Upper lobe of right lung (tissue), 1 donor: ENCODE measurements at regions not wholly inside any gene's neighbourhood (a gene's known extent, or its start where the extent isn't known, plus 50 kb on each side); places are given as distances from the start of the nearest gene placed in this dataset.
"Not testable (repeated sequence)": the region's sequence is repeated elsewhere in the genome, so short reads cannot be mapped to it uniquely, and the experiment has no call there.

Source experiments
- ATAC-seq: fragments of 200-7000 bp; cut with Tn5 transposase; one replicate; pipeline ENCODE4 v1.9.1; 2020; ENCODE audit warnings: mild to moderate bottlenecking, moderate library complexity
- DNase-seq: peaks from one replicate; pipeline ENCODE4 v3.0.0-alpha.2; 2020
- H3K27ac ChIP-seq: fragments of 200-600 bp; one replicate; pipeline ENCODE4 v1.8.0; 2022
- H3K27me3 ChIP-seq: fragments of 200-600 bp; one replicate; pipeline ENCODE4 v1.8.0; 2022; ENCODE audit warnings: mild to moderate bottlenecking
- H3K36me3 ChIP-seq: fragments of 200-600 bp; one replicate; pipeline ENCODE4 v1.8.0; 2022
- H3K4me1 ChIP-seq: fragments of 200-600 bp; one replicate; pipeline ENCODE4 v1.8.0; 2022
- H3K4me3 ChIP-seq: fragments of 200-600 bp; one replicate; pipeline ENCODE4 v1.8.0; 2022; ENCODE audit warnings: mild to moderate bottlenecking
- H3K9me3 ChIP-seq: fragments of 200-600 bp; one replicate; pipeline ENCODE4 v1.8.0; 2022
- intact Hi-C: fragments of 100-400 bp; cut with DNase I; formaldehyde crosslinking; loops from one replicate; pipeline ENCODE4 v1.11.0; 2022
- TF ChIP-seq, protein P1 (sequence below): fragments of 200-600 bp; IDR thresholded peaks from one replicate; pipeline ENCODE4 v1.8.0; 2022; ENCODE audit warnings: antibody characterized with exemption
- donor health status: DM: no; HTN: yes; CAD: no; lungs with severe emphysema.

- no peak for ATAC-seq
- H3K4me3 ChIP-seq, result no peak overlapping the region
- TF ChIP-seq, protein P1, sequence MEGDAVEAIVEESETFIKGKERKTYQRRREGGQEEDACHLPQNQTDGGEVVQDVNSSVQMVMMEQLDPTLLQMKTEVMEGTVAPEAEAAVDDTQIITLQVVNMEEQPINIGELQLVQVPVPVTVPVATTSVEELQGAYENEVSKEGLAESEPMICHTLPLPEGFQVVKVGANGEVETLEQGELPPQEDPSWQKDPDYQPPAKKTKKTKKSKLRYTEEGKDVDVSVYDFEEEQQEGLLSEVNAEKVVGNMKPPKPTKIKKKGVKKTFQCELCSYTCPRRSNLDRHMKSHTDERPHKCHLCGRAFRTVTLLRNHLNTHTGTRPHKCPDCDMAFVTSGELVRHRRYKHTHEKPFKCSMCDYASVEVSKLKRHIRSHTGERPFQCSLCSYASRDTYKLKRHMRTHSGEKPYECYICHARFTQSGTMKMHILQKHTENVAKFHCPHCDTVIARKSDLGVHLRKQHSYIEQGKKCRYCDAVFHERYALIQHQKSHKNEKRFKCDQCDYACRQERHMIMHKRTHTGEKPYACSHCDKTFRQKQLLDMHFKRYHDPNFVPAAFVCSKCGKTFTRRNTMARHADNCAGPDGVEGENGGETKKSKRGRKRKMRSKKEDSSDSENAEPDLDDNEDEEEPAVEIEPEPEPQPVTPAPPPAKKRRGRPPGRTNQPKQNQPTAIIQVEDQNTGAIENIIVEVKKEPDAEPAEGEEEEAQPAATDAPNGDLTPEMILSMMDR, result no peak
- H3K4me1 ChIP-seq, result no peaks in the 10 kb centered on the region
- H3K36me3 ChIP-seq, result no peaks in the 10 kb centered on the region
- no peaks in the 10 kb centered on the region for H3K9me3 ChIP-seq
- H3K27ac ChIP-seq, result no peak overlapping the region
- no peak for DNase-seq
- intact Hi-C loops, result loop anchor here (5.0 kb wide), 1 partner anchor 37 kb away; no protein-coding TSS in a partner anchor
- peaks cover 43% of the 10 kb centered on the region for H3K27me3 ChIP-seq
These were observed 50.9 kb downstream of the ANXA2R start for GRCh38 chr5:42989190-42989589.

DNA sequence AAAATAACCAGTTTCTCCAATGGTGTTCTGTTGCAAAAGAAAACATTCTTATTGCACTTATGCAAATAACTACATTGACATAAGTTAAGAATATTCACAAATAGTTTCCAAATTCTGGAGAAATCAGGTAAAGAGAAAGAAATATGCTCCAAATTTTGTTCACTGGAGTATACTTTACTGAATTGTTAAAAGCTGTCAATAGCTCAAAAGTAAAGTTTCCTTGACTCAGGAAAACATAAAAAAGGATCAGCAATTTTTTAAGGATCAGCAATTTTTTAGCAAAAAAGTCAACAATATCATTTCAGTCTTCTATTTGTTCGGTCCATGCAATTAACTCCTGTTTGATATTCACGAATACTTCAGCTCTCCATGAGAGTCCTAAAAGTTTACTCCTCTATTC, 51.6 kb downstream of the ANXA2R start:
- TF ChIP-seq, protein P1, result no peak
- H3K27ac ChIP-seq, result no peak overlapping the region
- intact Hi-C loops, result loop anchor here (5.0 kb wide), 1 partner anchor 36 kb away; no protein-coding TSS in a partner anchor
- H3K9me3 ChIP-seq, result no peaks in the 10 kb centered on the region
- H3K4me1 ChIP-seq, result no peaks in the 10 kb centered on the region
- H3K27me3 ChIP-seq, result peaks cover 36% of the 10 kb centered on the region
- no peak overlapping the region for H3K4me3 ChIP-seq
- no peaks in the 10 kb centered on the region for H3K36me3 ChIP-seq
- no peak for ATAC-seq
- no peak for DNase-seq

- H3K27ac ChIP-seq, result no peak overlapping the region
- DNase-seq (no peak), ATAC-seq (no peak)
- TF ChIP-seq, protein P1, result no peak
- no peaks in the 10 kb centered on the region for H3K36me3 ChIP-seq
- no peaks in the 10 kb centered on the region for H3K9me3 ChIP-seq
- intact Hi-C loops, result loop anchor here (5.0 kb wide), 1 partner anchor 33 kb away; no protein-coding TSS in a partner anchor
- H3K27me3 ChIP-seq, result peaks cover 8% of the 10 kb centered on the region
- no peaks in the 10 kb centered on the region for H3K4me1 ChIP-seq
- H3K4me3 ChIP-seq, result no peak overlapping the region
These were observed 54.7 kb downstream of the ANXA2R start for GRCh38 chr5:42985129-42986037.

DNA sequence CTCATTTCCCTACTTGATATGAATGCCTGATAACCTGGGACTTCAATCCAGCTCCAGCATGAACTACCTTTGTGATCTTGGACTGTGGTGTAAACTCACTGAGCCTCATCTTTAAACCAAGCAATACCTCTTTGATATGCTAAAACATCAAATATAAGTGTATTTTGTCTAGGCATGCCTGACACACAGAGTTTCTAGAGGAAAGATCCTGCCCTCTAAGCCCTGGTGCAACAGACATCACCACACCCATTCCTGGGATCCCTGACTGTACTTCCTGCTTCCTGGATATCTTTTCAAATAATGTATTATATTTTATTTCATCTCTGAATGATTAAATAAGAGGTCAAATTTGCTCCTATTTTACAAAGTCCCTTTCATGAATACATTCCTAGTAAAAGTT, 55.8 kb downstream of the ANXA2R start:
- H3K27ac ChIP-seq, result no peak overlapping the region
- TF ChIP-seq, protein P1, result no peak
- DNase-seq, result no peak
- H3K27me3 ChIP-seq, result no peaks in the 10 kb centered on the region
- no peaks in the 10 kb centered on the region for H3K4me1 ChIP-seq
- H3K4me3 ChIP-seq, result no peak overlapping the region
- no peaks in the 10 kb centered on the region for H3K36me3 ChIP-seq
- no peaks in the 10 kb centered on the region for H3K9me3 ChIP-seq
- no peak for ATAC-seq
- intact Hi-C loops, result no loop called here

GRCh38 chr5:42982107-42982622, 58.0 kb downstream of the ANXA2R start:
- no peak for ATAC-seq

GRCh38 chr5:42981417-42982106, 58.6 kb downstream of the ANXA2R start:
- H3K4me3 ChIP-seq, H3K4me1 ChIP-seq, H3K27ac ChIP-seq, H3K27me3 ChIP-seq, H3K9me3 ChIP-seq, intact Hi-C loops, H3K36me3 ChIP-seq, ATAC-seq, DNase-seq: not testable (repeated sequence)

More at GRCh38 chr5:42982107-42982622, 58.0 kb downstream of the ANXA2R start:
- H3K4me1 ChIP-seq, result no peaks in the 10 kb centered on the region
- no peaks in the 10 kb centered on the region for H3K36me3 ChIP-seq
- H3K27ac ChIP-seq, result no peak overlapping the region
- H3K4me3 ChIP-seq, result no peak overlapping the region
- H3K27me3 ChIP-seq, result no peaks in the 10 kb centered on the region
- TF ChIP-seq, protein P1, result no peak
- DNase-seq, result no peak
- intact Hi-C loops, result no loop called here
- H3K9me3 ChIP-seq, result no peaks in the 10 kb centered on the region

- ATAC-seq, intact Hi-C loops: not testable (repeated sequence)
These were observed 59.1 kb downstream of the ANXA2R start for GRCh38 chr5:42981015-42981414.

DNA sequence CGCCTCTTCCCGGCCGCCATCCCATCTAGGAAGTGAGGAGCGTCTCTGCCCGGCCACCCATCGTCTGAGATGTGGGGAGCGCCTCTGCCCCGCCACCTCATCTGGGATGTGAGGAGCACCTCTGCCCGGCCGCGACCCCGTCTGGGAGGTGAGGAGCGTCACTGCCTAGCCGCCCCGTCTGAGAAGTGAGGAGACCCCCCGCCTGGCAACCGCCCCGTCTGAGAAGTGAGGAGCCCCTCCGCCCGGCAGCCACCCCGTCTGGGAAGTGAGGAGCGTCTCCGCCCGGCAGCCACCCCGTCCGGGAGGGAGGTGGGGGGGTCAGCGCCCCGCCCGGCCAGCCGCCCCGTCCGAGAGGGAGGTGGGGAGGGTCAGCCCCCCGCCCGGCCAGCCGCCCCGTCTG, 59.7 kb downstream of the ANXA2R start:
- H3K36me3 ChIP-seq, H3K27me3 ChIP-seq, H3K4me1 ChIP-seq, ATAC-seq, DNase-seq, H3K9me3 ChIP-seq, H3K4me3 ChIP-seq, H3K27ac ChIP-seq, intact Hi-C loops: not testable (repeated sequence)

More at GRCh38 chr5:42981015-42981414, 59.1 kb downstream of the ANXA2R start:
- not testable (repeated sequence) for H3K27ac ChIP-seq, H3K9me3 ChIP-seq, H3K27me3 ChIP-seq, DNase-seq, H3K4me3 ChIP-seq, H3K4me1 ChIP-seq, H3K36me3 ChIP-seq
